GM23338 (cell line): ENCODE measurements at regions not wholly inside any gene's neighbourhood (a gene's known extent, or its start where the extent isn't known, plus 50 kb on each side); places are given as distances from the start of the nearest gene placed in this dataset.

Source experiments
- ATAC-seq: fragments of 200-7000 bp; cut with Tn5 transposase; 3 replicates; pipeline ENCODE4 v1.9.1; 2020
- DNase-seq: peaks from one replicate; pipeline ENCODE4 v3.0.0-alpha.2; 2015; ENCODE audit warnings: low spot score
- H2AFZ ChIP-seq: fragments of 200-600 bp; sonication (generic); 2 replicates; pipeline ENCODE4 v1.8.0; 2016; ENCODE audit warnings: antibody characterized with exemption, mild to moderate bottlenecking, moderate library complexity
- H3F3A ChIP-seq: fragments of 200-600 bp; sonication (generic); replicated peaks from 2 replicates; pipeline ENCODE4 v1.8.0; 2017; ENCODE audit warnings: antibody characterized with exemption, mixed run types, low read depth
- H3K27ac ChIP-seq: fragments of 200-600 bp; sonication (generic); 2 replicates; pipeline ENCODE4 v1.6.1; 2016; ENCODE audit warnings: low read depth
- H3K27me3 ChIP-seq: fragments of 200-600 bp; sonication (generic); 2 replicates; pipeline ENCODE4 v1.8.0; 2016; ENCODE audit warnings: mild to moderate bottlenecking, mixed run types, moderate library complexity; ENCODE audit not compliant: insufficient read depth
- H3K36me3 ChIP-seq: fragments of 200-600 bp; sonication (generic); 2 replicates; pipeline ENCODE4 v1.8.0; 2016; ENCODE audit warnings: mild to moderate bottlenecking; ENCODE audit not compliant: insufficient read depth
- H3K4me1 ChIP-seq: fragments of 200-600 bp; sonication (generic); 2 replicates; pipeline ENCODE4 v1.8.0; 2016; ENCODE audit warnings: mild to moderate bottlenecking, moderate library complexity; ENCODE audit not compliant: insufficient read depth
- H3K4me2 ChIP-seq: fragments of 200-600 bp; sonication (generic); 2 replicates; pipeline ENCODE4 v1.7.1; 2017; ENCODE audit warnings: mixed run types
- H3K4me3 ChIP-seq: fragments of 200-600 bp; sonication (generic); 2 replicates; pipeline ENCODE4 v1.6.1; 2016; ENCODE audit warnings: mixed run types
- H3K79me2 ChIP-seq: fragments of 200-600 bp; sonication (generic); replicated peaks from 2 replicates; pipeline ENCODE4 v1.8.0; 2017; ENCODE audit warnings: mild to moderate bottlenecking; ENCODE audit not compliant: insufficient read depth
- H3K9me2 ChIP-seq: fragments of 200-600 bp; sonication (generic); 2 replicates; pipeline ENCODE4 v1.8.0; 2017; ENCODE audit not compliant: insufficient read depth
- H4K20me1 ChIP-seq: fragments of 200-600 bp; sonication (generic); replicated peaks from 2 replicates; pipeline ENCODE4 v1.8.0; 2017; ENCODE audit warnings: mild to moderate bottlenecking; ENCODE audit not compliant: insufficient read depth
- H3K27ac Mint-ChIP-seq: 2 replicates; pipeline ENCODE4 v1.8.0; 2020; ENCODE audit warnings: inconsistent platforms, mild to moderate bottlenecking, moderate library complexity, mixed read lengths
- H3K27me3 Mint-ChIP-seq: 3 replicates; pipeline ENCODE4 v1.8.0; 2022; ENCODE audit warnings: low read depth, mild to moderate bottlenecking, moderate library complexity, mixed read lengths, inconsistent platforms; ENCODE audit not compliant: insufficient read depth, poor library complexity
- H3K36me3 Mint-ChIP-seq: 3 replicates; pipeline ENCODE4 v1.8.0; 2021; ENCODE audit warnings: low read depth, mild to moderate bottlenecking, inconsistent platforms, moderate library complexity, mixed read lengths
- H3K4me1 Mint-ChIP-seq: 3 replicates; pipeline ENCODE4 v1.8.0; 2020; ENCODE audit warnings: mild to moderate bottlenecking, inconsistent platforms, mixed read lengths
- H3K4me3 Mint-ChIP-seq: 3 replicates; pipeline ENCODE4 v1.8.0; 2021; ENCODE audit warnings: moderate library complexity, mild to moderate bottlenecking, inconsistent platforms, mixed read lengths
- H3K9me3 Mint-ChIP-seq: 3 replicates; pipeline ENCODE4 v1.8.0; 2020; ENCODE audit warnings: moderate library complexity, mild to moderate bottlenecking, inconsistent platforms, mixed read lengths
- EZH2 ChIP-seq: fragments of 200-600 bp; sonication (generic); IDR thresholded peaks from one replicate; pipeline ENCODE4 v1.8.0; 2017; ENCODE audit warnings: antibody characterized with exemption, mild to moderate bottlenecking, low read depth; ENCODE audit not compliant: unreplicated experiment
- EZH2phosphoT487 ChIP-seq: fragments of 200-600 bp; sonication (generic); IDR thresholded peaks from one replicate; pipeline ENCODE4 v1.8.1; 2018; ENCODE audit warnings: antibody characterized with exemption; ENCODE audit not compliant: unreplicated experiment
- STAT1 ChIP-seq: IDR thresholded peaks from one replicate; pipeline ENCODE4 v1.6.1; 2016; ENCODE audit warnings: antibody characterized with exemption; ENCODE audit not compliant: unreplicated experiment
- ZNF114 ChIP-seq: fragments of 250-450 bp; sonication (Bioruptor Pico); IDR thresholded peaks from 2 replicates; pipeline ENCODE4 v1.5.0; 2020; ENCODE audit warnings: mild to moderate bottlenecking, moderate library complexity
- ZNF331 ChIP-seq: fragments of 250-450 bp; sonication (Bioruptor Pico); IDR thresholded peaks from 2 replicates; pipeline ENCODE4 v1.5.0; 2020; ENCODE audit warnings: low read depth, mild to moderate bottlenecking, moderate library complexity
- TF ChIP-seq, protein P1 (sequence below): fragments of 250-450 bp; sonication (Bioruptor Pico); IDR thresholded peaks from 2 replicates; pipeline ENCODE4 v1.5.0; 2020; ENCODE audit warnings: mild to moderate bottlenecking, moderate library complexity
- TF ChIP-seq, protein P2 (sequence below): IDR thresholded peaks from 2 replicates; pipeline ENCODE4 v1.6.1; 2016; ENCODE audit warnings: antibody characterized with exemption
- TF ChIP-seq, protein P3 (sequence below): IDR thresholded peaks from one replicate; pipeline ENCODE4 v1.6.1; 2018; ENCODE audit warnings: antibody characterized with exemption; ENCODE audit not compliant: unreplicated experiment

DNA sequence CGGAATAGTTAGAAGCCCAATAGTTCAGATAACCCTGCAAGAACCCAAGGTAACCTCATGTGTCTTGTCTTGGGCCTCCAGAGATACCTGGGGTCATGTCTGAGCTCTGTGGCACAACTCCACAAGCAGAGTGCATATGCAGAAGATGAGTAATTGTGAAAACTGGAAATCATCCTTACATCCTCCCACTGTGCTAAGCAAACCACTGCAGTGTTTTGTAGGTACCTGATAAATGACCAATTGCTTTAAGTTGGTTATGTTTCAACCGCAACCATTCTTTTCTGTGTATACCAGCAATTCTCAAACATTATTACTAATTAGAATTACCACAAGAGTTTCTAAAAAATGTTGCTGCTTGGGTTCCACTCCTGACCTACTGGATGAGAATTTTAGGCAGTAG lies 73.2 kb downstream of the CBLL2 start:
- H3K4me1 Mint-ChIP-seq, result no peaks in the 10 kb centered on the region
- Histone ChIP-seq H2AFZ (no peak overlapping the region), H3K4me1 (no peaks in the 10 kb centered on the region), H3K9me2 (no peaks in the 10 kb centered on the region; the same call in 1 of the 2 replicates), H3K27me3 (no peaks in the 10 kb centered on the region), H3K4me2 (no peak overlapping the region), H3K4me3 (no peak overlapping the region), H3K27ac (no peak overlapping the region), H3K79me2 (no peaks in the 10 kb centered on the region), H4K20me1 (no peaks in the 10 kb centered on the region), H3K36me3 (no peaks in the 10 kb centered on the region), H3F3A (no peaks in the 10 kb centered on the region)
- DNase-seq, result no peak
- no peak overlapping the region for H3K27ac Mint-ChIP-seq
- H3K27me3 Mint-ChIP-seq, result no peaks in the 10 kb centered on the region
- TF ChIP-seq, protein P1, sequence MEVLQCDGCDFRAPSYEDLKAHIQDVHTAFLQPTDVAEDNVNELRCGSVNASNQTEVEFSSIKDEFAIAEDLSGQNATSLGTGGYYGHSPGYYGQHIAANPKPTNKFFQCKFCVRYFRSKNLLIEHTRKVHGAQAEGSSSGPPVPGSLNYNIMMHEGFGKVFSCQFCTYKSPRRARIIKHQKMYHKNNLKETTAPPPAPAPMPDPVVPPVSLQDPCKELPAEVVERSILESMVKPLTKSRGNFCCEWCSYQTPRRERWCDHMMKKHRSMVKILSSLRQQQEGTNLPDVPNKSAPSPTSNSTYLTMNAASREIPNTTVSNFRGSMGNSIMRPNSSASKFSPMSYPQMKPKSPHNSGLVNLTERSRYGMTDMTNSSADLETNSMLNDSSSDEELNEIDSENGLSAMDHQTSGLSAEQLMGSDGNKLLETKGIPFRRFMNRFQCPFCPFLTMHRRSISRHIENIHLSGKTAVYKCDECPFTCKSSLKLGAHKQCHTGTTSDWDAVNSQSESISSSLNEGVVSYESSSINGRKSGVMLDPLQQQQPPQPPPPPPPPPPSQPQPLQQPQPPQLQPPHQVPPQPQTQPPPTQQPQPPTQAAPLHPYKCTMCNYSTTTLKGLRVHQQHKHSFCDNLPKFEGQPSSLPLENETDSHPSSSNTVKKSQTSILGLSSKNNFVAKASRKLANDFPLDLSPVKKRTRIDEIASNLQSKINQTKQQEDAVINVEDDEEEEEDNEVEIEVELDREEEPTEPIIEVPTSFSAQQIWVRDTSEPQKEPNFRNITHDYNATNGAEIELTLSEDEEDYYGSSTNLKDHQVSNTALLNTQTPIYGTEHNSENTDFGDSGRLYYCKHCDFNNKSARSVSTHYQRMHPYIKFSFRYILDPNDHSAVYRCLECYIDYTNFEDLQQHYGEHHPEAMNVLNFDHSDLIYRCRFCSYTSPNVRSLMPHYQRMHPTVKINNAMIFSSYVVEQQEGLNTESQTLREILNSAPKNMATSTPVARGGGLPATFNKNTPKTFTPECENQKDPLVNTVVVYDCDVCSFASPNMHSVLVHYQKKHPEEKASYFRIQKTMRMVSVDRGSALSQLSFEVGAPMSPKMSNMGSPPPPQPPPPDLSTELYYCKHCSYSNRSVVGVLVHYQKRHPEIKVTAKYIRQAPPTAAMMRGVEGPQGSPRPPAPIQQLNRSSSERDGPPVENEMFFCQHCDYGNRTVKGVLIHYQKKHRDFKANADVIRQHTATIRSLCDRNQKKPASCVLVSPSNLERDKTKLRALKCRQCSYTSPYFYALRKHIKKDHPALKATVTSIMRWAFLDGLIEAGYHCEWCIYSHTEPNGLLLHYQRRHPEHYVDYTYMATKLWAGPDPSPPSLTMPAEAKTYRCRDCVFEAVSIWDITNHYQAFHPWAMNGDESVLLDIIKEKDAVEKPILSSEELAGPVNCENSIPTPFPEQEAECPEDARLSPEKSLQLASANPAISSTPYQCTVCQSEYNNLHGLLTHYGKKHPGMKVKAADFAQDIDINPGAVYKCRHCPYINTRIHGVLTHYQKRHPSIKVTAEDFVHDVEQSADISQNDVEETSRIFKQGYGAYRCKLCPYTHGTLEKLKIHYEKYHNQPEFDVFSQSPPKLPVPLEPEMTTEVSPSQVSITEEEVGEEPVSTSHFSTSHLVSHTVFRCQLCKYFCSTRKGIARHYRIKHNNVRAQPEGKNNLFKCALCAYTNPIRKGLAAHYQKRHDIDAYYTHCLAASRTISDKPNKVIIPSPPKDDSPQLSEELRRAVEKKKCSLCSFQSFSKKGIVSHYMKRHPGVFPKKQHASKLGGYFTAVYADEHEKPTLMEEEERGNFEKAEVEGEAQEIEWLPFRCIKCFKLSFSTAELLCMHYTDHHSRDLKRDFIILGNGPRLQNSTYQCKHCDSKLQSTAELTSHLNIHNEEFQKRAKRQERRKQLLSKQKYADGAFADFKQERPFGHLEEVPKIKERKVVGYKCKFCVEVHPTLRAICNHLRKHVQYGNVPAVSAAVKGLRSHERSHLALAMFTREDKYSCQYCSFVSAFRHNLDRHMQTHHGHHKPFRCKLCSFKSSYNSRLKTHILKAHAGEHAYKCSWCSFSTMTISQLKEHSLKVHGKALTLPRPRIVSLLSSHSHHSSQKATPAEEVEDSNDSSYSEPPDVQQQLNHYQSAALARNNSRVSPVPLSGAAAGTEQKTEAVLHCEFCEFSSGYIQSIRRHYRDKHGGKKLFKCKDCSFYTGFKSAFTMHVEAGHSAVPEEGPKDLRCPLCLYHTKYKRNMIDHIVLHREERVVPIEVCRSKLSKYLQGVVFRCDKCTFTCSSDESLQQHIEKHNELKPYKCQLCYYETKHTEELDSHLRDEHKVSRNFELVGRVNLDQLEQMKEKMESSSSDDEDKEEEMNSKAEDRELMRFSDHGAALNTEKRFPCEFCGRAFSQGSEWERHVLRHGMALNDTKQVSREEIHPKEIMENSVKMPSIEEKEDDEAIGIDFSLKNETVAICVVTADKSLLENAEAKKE, result no peak
- TF ChIP-seq EZH2 (no peak), STAT1 (no peak)
- TF ChIP-seq, protein P2, sequence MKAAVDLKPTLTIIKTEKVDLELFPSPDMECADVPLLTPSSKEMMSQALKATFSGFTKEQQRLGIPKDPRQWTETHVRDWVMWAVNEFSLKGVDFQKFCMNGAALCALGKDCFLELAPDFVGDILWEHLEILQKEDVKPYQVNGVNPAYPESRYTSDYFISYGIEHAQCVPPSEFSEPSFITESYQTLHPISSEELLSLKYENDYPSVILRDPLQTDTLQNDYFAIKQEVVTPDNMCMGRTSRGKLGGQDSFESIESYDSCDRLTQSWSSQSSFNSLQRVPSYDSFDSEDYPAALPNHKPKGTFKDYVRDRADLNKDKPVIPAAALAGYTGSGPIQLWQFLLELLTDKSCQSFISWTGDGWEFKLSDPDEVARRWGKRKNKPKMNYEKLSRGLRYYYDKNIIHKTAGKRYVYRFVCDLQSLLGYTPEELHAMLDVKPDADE, result no peak
- H3K36me3 Mint-ChIP-seq, result no peaks in the 10 kb centered on the region
- no peak overlapping the region for H3K4me3 Mint-ChIP-seq
- no peak for ATAC-seq
- H3K9me3 Mint-ChIP-seq, result no peaks in the 10 kb centered on the region

DNA sequence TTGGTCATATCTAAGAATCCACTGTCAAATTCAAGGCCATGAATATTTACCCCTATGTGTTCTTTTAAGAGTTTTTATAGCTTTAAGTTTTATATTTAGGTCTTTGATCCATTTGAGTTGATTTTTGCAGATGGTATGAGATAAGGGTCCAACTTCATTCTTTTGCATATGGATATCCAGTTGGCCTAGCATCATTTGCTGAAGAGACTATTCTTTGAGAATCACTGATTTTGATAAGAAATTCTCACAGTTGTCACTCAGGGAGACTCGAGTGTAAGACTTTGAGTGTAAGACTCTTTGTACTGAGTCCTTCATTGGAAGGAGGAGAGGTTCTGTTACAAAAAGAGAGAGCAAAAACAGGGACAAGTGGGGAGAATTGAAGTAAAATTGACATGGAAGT lies 74.8 kb downstream of the CBLL2 start:
- H3K9me3 Mint-ChIP-seq, result no peaks in the 10 kb centered on the region
- H3K9me2 ChIP-seq, result no peaks in the 10 kb centered on the region; the same call in 1 of the 2 replicates
- no peak overlapping the region for H2AFZ ChIP-seq
- no peaks in the 10 kb centered on the region for H4K20me1 ChIP-seq
- H3K27me3 ChIP-seq, result no peaks in the 10 kb centered on the region
- H3K36me3 Mint-ChIP-seq, result no peaks in the 10 kb centered on the region
- no peak overlapping the region for H3K4me2 ChIP-seq
- H3F3A ChIP-seq, result no peaks in the 10 kb centered on the region
- DNase-seq (no peak), ATAC-seq (no peak)
- H3K4me1 ChIP-seq, result no peaks in the 10 kb centered on the region
- TF ChIP-seq, protein P3, sequence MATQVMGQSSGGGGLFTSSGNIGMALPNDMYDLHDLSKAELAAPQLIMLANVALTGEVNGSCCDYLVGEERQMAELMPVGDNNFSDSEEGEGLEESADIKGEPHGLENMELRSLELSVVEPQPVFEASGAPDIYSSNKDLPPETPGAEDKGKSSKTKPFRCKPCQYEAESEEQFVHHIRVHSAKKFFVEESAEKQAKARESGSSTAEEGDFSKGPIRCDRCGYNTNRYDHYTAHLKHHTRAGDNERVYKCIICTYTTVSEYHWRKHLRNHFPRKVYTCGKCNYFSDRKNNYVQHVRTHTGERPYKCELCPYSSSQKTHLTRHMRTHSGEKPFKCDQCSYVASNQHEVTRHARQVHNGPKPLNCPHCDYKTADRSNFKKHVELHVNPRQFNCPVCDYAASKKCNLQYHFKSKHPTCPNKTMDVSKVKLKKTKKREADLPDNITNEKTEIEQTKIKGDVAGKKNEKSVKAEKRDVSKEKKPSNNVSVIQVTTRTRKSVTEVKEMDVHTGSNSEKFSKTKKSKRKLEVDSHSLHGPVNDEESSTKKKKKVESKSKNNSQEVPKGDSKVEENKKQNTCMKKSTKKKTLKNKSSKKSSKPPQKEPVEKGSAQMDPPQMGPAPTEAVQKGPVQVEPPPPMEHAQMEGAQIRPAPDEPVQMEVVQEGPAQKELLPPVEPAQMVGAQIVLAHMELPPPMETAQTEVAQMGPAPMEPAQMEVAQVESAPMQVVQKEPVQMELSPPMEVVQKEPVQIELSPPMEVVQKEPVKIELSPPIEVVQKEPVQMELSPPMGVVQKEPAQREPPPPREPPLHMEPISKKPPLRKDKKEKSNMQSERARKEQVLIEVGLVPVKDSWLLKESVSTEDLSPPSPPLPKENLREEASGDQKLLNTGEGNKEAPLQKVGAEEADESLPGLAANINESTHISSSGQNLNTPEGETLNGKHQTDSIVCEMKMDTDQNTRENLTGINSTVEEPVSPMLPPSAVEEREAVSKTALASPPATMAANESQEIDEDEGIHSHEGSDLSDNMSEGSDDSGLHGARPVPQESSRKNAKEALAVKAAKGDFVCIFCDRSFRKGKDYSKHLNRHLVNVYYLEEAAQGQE, result no peak
- TF ChIP-seq EZH2phosphoT487 (no peak), ZNF331 (no peak), ZNF114 (no peak), STAT1 (no peak), EZH2 (no peak)
- TF ChIP-seq, protein P2, result no peak
- no peaks in the 10 kb centered on the region for H3K27me3 Mint-ChIP-seq
- no peak overlapping the region for H3K27ac Mint-ChIP-seq
- H3K36me3 ChIP-seq, result no peaks in the 10 kb centered on the region
- H3K4me3 ChIP-seq, result no peak overlapping the region
- H3K4me1 Mint-ChIP-seq, result peaks cover 2% of the 10 kb centered on the region; the same call in 2 of the 3 replicates
- H3K27ac ChIP-seq, result no peak overlapping the region
- no peak overlapping the region for H3K4me3 Mint-ChIP-seq
- no peaks in the 10 kb centered on the region for H3K79me2 ChIP-seq
